AG04450 (cell line): ENCODE measurements at regions not wholly inside any gene's neighbourhood (a gene's known extent, or its start where the extent isn't known, plus 50 kb on each side); places are given as distances from the start of the nearest gene placed in this dataset.

ENCODE experiments used
- CTCF ChIA-PET: fragments of 300-600, 350-600 bp; formaldehyde crosslinking; extraction: SDS; loops from one replicate; lab custom pipeline; 2022; ENCODE audit warnings: antibody characterized with exemption, inconsistent platforms; lab: Charles Lee
- POLR2A ChIA-PET: fragments of 350-600 bp; formaldehyde crosslinking; extraction: SDS; loops from one replicate; lab custom pipeline; 2021; ENCODE audit warnings: antibody characterized with exemption, inconsistent platforms; lab: Yijun Ruan, JAX
- DNase-seq: peaks from one replicate; pipeline ENCODE4 v3.0.0-alpha.2; 2011; ENCODE audit warnings: low read depth, low spot score
- H3K27ac ChIP-seq: one replicate; pipeline ENCODE4 v1.5.1; 2012; ENCODE audit warnings: low read depth, low read length, control low read depth
- H3K27me3 ChIP-seq: one replicate; pipeline ENCODE4 v1.6.0; 2012; ENCODE audit warnings: low read length; ENCODE audit not compliant: control insufficient read depth, insufficient read depth
- H3K4me3 ChIP-seq: 2 replicates; pipeline ENCODE4 v1.5.1; 2011; ENCODE audit warnings: mild to moderate bottlenecking, low read depth, low read length, control low read depth
- H3K9me3 ChIP-seq: 2 replicates; pipeline ENCODE4 v1.5.1; 2012; ENCODE audit warnings: low read length; ENCODE audit not compliant: control insufficient read depth, insufficient read depth
- TF ChIP-seq, protein P1 (sequence below): IDR thresholded peaks from 2 replicates; pipeline ENCODE4 v1.5.1; 2011; ENCODE audit warnings: low read depth, low read length, control low read depth, inconsistent platforms

DNA sequence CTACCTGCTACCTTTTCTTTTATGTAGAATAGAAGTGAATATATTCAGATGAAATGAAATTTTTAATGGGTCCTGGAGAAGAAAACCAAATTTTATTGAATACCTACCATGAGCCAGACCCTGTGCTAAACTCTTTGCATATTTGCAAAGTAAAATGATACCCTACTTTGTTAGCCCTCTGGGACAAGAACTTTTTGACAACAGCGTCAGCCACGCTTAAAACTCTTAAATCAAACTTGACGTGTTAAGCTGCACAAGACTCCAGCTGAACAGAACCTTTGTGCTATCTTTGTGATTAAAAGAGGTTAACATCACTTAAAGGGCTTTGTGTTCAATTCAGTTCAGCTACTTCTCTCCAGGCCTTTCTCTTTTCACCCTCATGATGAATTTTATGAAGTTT, 316.5 kb downstream of the MEX3B start:
- no peak overlapping the region for H3K4me3 ChIP-seq
- H3K27me3 ChIP-seq: no peaks in the 10 kb centered on the region
- no peaks in the 10 kb centered on the region; the same call in 1 of the 2 replicates for H3K9me3 ChIP-seq
- TF ChIP-seq, protein P1, sequence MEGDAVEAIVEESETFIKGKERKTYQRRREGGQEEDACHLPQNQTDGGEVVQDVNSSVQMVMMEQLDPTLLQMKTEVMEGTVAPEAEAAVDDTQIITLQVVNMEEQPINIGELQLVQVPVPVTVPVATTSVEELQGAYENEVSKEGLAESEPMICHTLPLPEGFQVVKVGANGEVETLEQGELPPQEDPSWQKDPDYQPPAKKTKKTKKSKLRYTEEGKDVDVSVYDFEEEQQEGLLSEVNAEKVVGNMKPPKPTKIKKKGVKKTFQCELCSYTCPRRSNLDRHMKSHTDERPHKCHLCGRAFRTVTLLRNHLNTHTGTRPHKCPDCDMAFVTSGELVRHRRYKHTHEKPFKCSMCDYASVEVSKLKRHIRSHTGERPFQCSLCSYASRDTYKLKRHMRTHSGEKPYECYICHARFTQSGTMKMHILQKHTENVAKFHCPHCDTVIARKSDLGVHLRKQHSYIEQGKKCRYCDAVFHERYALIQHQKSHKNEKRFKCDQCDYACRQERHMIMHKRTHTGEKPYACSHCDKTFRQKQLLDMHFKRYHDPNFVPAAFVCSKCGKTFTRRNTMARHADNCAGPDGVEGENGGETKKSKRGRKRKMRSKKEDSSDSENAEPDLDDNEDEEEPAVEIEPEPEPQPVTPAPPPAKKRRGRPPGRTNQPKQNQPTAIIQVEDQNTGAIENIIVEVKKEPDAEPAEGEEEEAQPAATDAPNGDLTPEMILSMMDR: no peak
- CTCF ChIA-PET: no interaction called here
- POLR2A ChIA-PET: no interaction called here
- DNase-seq: no peak
- no peak overlapping the region for H3K27ac ChIP-seq

- POLR2A ChIA-PET: no interaction called here
- no peak for DNase-seq
These were observed 317.1 kb downstream of the MEX3B start for GRCh38 chr15:81728726-81729125.

DNA sequence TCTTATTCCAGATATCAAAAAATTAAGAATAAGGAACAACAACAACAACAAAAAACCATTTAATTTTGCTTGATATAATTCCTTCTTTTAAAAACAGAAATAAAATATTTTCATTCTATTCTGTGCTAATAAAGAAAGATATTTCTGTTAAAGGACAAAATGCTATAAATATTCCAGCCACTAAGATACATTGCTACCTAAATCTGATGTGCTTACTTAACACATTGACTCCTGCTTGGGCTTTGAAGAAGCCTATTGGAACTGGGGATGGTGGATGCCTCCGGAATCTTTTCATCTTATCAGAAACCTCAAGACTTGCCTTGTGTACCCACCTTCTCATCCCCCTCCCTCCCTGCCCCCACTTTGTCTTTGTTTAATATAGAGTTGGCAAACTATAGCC, 320.2 kb downstream of the MEX3B start:
- CTCF ChIA-PET: no interaction called here
- Histone ChIP-seq H3K27ac (no peak overlapping the region), H3K9me3 (no peaks in the 10 kb centered on the region; the same call in 1 of the 2 replicates), H3K4me3 (no peak overlapping the region), H3K27me3 (no peaks in the 10 kb centered on the region)
- POLR2A ChIA-PET: no interaction called here
- no peak for DNase-seq
- TF ChIP-seq, protein P1: no peak

More at GRCh38 chr15:81728726-81729125, 317.1 kb downstream of the MEX3B start:
- TF ChIP-seq, protein P1: no peak
- no peak overlapping the region for H3K4me3 ChIP-seq
- no peaks in the 10 kb centered on the region; the same call in 1 of the 2 replicates for H3K9me3 ChIP-seq
- no peak overlapping the region for H3K27ac ChIP-seq
- CTCF ChIA-PET: no interaction called here
- H3K27me3 ChIP-seq: no peaks in the 10 kb centered on the region

DNA sequence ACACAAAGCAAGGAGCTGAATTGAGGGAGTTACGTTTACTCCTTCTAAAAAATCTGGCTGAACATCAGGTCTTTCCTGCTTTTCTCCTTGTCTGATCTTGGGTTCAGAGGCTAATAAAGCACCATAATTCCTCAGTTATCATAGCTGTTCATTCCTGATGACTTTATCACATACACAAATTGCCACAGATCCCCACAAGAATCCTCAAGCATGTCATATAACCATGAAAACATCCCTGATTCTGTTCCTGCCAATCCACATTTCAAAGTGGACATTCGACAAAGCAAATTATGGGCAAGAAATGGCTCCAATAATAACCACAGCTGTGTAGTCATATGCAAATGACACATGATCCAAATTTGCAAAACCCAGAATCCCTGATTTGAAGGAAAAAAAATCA, 321.3 kb downstream of the MEX3B start:
- POLR2A ChIA-PET: no interaction called here
- TF ChIP-seq, protein P1: no peak

DNA sequence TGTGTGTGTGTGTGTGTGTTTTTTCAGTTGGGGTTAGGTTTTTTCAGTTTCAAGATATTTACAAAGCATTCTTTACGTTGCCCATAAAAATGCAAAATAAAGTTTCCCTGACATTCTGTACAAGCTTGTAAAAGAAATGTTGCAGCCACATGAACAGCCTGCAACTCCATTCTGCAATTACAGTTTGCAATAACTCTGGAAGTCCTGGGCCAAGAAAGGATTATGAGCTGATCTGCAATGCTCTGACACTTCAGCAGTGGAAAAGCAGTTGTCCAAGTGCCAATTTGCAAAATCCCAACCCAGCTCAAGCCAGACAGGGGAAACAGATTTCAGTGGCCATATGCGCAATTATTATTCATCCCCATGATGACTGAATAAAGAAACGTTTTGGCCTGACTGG, 322.1 kb downstream of the MEX3B start:
- Histone ChIP-seq H3K4me3 (no peak overlapping the region), H3K9me3 (no peaks in the 10 kb centered on the region), H3K27ac (no peak overlapping the region), H3K27me3 (no peaks in the 10 kb centered on the region)
- TF ChIP-seq, protein P1: no peak
- ChIA-PET CTCF (no interaction called here), POLR2A (no interaction called here)
- no peak for DNase-seq

More for the DNA sequence above, 321.3 kb downstream of the MEX3B start:
- CTCF ChIA-PET: no interaction called here
- Histone ChIP-seq H3K27me3 (no peaks in the 10 kb centered on the region), H3K4me3 (no peak overlapping the region), H3K9me3 (no peaks in the 10 kb centered on the region), H3K27ac (no peak overlapping the region)
- DNase-seq: no peak
